NB4 (cell line): ENCODE measurements at regions not wholly inside any gene's neighbourhood (a gene's known extent, or its start where the extent isn't known, plus 50 kb on each side); places are given as distances from the start of the nearest gene placed in this dataset.

Experiments used
- CTCF ChIP-seq: IDR thresholded peaks from one replicate; pipeline ENCODE4 v1.5.1; 2012; ENCODE audit warnings: low read depth, low read length
- MAX ChIP-seq: IDR thresholded peaks from 2 replicates; pipeline ENCODE4 v1.6.1; 2011; ENCODE audit warnings: low read depth, low read length
- POLR2A ChIP-seq: IDR thresholded peaks from 2 replicates; pipeline ENCODE4 v1.6.1; 2011; ENCODE audit warnings: mild to moderate bottlenecking; ENCODE audit not compliant: insufficient read length; ENCODE audit errors: extremely low read depth

- TF ChIP-seq CTCF (no peak), POLR2A (no peak), MAX (no peak)
These were observed 147.1 kb upstream of the TEX13C start for GRCh38 chrX:125172531-125172930.
